K562 (cell line): ENCODE measurements at regions not wholly inside any gene's neighbourhood (a gene's known extent, or its start where the extent isn't known, plus 50 kb on each side); places are given as distances from the start of the nearest gene placed in this dataset.
A peak's percentile ranks its signal among the peaks of the same experiment; 100 is the strongest.

Experiments
- ATAC-seq: fragments of 200-7000 bp; cut with Tn5 transposase; 3 replicates; pipeline ENCODE4 v1.9.1; 2020; ENCODE audit warnings: moderate library complexity
- BruUV-seq: library from RNA; stranded (reverse); fragments of 400-500 nt; replicated peaks from 2 replicates; lab custom pipeline; 2021; lab: Mats Ljungman, UMichigan
- CTCF ChIA-PET: fragments of 300-600 bp; formaldehyde crosslinking; extraction: SDS; loops from one replicate; lab custom pipeline; 2021; ENCODE audit warnings: low intra/inter-chr PET ratio; lab: Yijun Ruan, JAX
- POLR2A ChIA-PET: fragments of 300-600, 350-650 bp; sonication (Branson Sonifier 250); formaldehyde crosslinking; extraction: SDS; loops from one replicate; lab custom pipeline; 2021; ENCODE audit warnings: antibody characterized with exemption, inconsistent platforms; lab: Yijun Ruan, JAX
- DNase-seq, 4 experiments: peaks; one replicate each; pipeline versions ENCODE4 v3.0.0 to v3.0.0-alpha.2; 2011 to 2018; ENCODE audit warnings: low spot score in 3 of 4, mixed read lengths in 3 of 4; ENCODE audit errors: extremely low read depth in 1 of 4
- FAIRE-seq: peaks from 2 replicates; lab custom pipeline; 2011; peaks lifted over from hg19 to GRCh38; lab: Jason Lieb, UNC
- H2AFZ ChIP-seq: 2 replicates; pipeline ENCODE4 v1.6.0; 2011; ENCODE audit warnings: low read depth, low read length, control low read depth, inconsistent platforms
- H3K27ac ChIP-seq: fragments of 200-600 bp; 3 replicates; pipeline ENCODE4 v1.8.0; 2011; ENCODE audit warnings: low read depth, mild to moderate bottlenecking, control low read depth, inconsistent platforms, low read length, moderate library complexity, mixed read lengths; ENCODE audit errors: extremely low read depth
- H3K27me3 ChIP-seq, 2 experiments: fragments of 300-600 bp in 1 of 2; 2 replicates in 1 of 2; 3 replicates in 1 of 2; pipeline versions ENCODE4 v1.6.0 to v1.8.0; 2011; ENCODE audit warnings: inconsistent platforms in 2 of 2, low read length in 2 of 2, mild to moderate bottlenecking in 1 of 2, mixed read lengths in 1 of 2, moderate library complexity in 1 of 2; ENCODE audit not compliant: control insufficient read depth in 2 of 2, insufficient read depth in 2 of 2
- H3K36me3 ChIP-seq: fragments of 300-600 bp; 3 replicates; pipeline ENCODE4 v1.8.0; 2011; ENCODE audit warnings: mild to moderate bottlenecking, low read length, inconsistent platforms; ENCODE audit not compliant: control insufficient read depth, insufficient read depth
- H3K4me1 ChIP-seq, 2 experiments: fragments of 200-600 bp in 1 of 2; replicated peaks in 1 of 2; 2 replicates in 1 of 2; 3 replicates in 1 of 2; pipeline versions ENCODE4 v1.5.1 to v1.8.0; 2011; ENCODE audit warnings: inconsistent platforms in 2 of 2, low read length in 2 of 2, mild to moderate bottlenecking in 1 of 2, mixed read lengths in 1 of 2, moderate library complexity in 1 of 2; ENCODE audit not compliant: control insufficient read depth in 2 of 2, insufficient read depth in 2 of 2
- H3K4me2 ChIP-seq: 2 replicates; pipeline ENCODE4 v1.6.1; 2011; ENCODE audit warnings: low read length, control low read depth, inconsistent platforms, mixed read lengths; ENCODE audit not compliant: insufficient read depth
- H3K4me3 ChIP-seq: fragments of 200-600 bp; sonication (generic), shearing (Covaris generic); 2 replicates; pipeline ENCODE4 v1.5.1; 2016; ENCODE audit warnings: control low read depth, inconsistent platforms
- H3K79me2 ChIP-seq: fragments of 200-600 bp; 3 replicates; pipeline ENCODE4 v1.8.0; 2011; ENCODE audit warnings: low read length, inconsistent platforms; ENCODE audit not compliant: control insufficient read depth, insufficient read depth
- H3K9ac ChIP-seq, 2 experiments: 2 replicates each; pipeline versions ENCODE4 v1.6.0 to v1.6.1; 2011; ENCODE audit warnings: low read depth in 2 of 2, low read length in 2 of 2, control low read depth in 1 of 2, inconsistent platforms in 1 of 2, mild to moderate bottlenecking in 1 of 2, mixed read lengths in 1 of 2; ENCODE audit not compliant: insufficient read depth in 1 of 2
- H3K9me1 ChIP-seq: one replicate; pipeline ENCODE4 v1.6.0; 2011; ENCODE audit warnings: inconsistent platforms, mild to moderate bottlenecking, low read length, moderate library complexity; ENCODE audit not compliant: control insufficient read depth, insufficient read depth
- H3K9me3 ChIP-seq: replicated peaks from 2 replicates; pipeline ENCODE4 v1.5.1; 2011; ENCODE audit warnings: low read depth, low read length, inconsistent platforms; ENCODE audit not compliant: control insufficient read depth, insufficient read depth
- H4K20me1 ChIP-seq: replicated peaks from 2 replicates; pipeline ENCODE4 v1.6.1; 2011; ENCODE audit warnings: low read length, inconsistent platforms, mixed read lengths; ENCODE audit not compliant: control insufficient read depth, insufficient read depth
- CBX1 ChIP-seq: sonication (generic); IDR thresholded peaks from 2 replicates; pipeline ENCODE4 v1.6.1; 2016; ENCODE audit warnings: antibody characterized with exemption, low read depth, mild to moderate bottlenecking
- CTCF ChIP-seq, 3 experiments: IDR thresholded peaks in 2 of 3; conservative IDR thresholded peaks in 1 of 3; 2 replicates each; pipeline ENCODE4 v1.5.1; 2011 to 2012; ENCODE audit warnings: low read length in 3 of 3, mild to moderate bottlenecking in 3 of 3, control low read depth in 2 of 3, improper control_type of control experiment in 1 of 3, inconsistent platforms in 1 of 3, low read depth in 1 of 3, mixed read lengths in 1 of 3, moderate library complexity in 1 of 3; ENCODE audit not compliant: insufficient read depth in 2 of 3
- FOXK1 ChIP-seq: sonication (generic); formaldehyde crosslinking; IDR thresholded peaks from 2 replicates; pipeline ENCODE4 v1.8.0; 2022; ENCODE audit warnings: missing genetic modification reagents, mild to moderate bottlenecking, borderline replicate concordance
- LEF1 ChIP-seq: fragments of 450-650 bp; IDR thresholded peaks from 2 replicates; pipeline ENCODE4 v1.6.1; 2016; ENCODE audit warnings: mild to moderate bottlenecking
- NFXL1 ChIP-seq: fragments of 450-650 bp; formaldehyde crosslinking; IDR thresholded peaks from 2 replicates; pipeline ENCODE4 v1.4.0; 2021; ENCODE audit warnings: mild to moderate bottlenecking
- PHF20 ChIP-seq: fragments of 450-650 bp; IDR thresholded peaks from 2 replicates; pipeline ENCODE4 v1.6.1; 2018; ENCODE audit not compliant: partially characterized antibody
- PTRF ChIP-seq: fragments of 450-650 bp; IDR thresholded peaks from 2 replicates; pipeline ENCODE4 v1.6.1; 2016; ENCODE audit warnings: mild to moderate bottlenecking, missing genetic modification characterization, missing compliant biosample characterization
- TCF3 ChIP-seq: sonication (generic); formaldehyde crosslinking; IDR thresholded peaks from 2 replicates; pipeline ENCODE4 v1.4.0; 2020; ENCODE audit warnings: mild to moderate bottlenecking, missing genetic modification reagents
- THAP12 ChIP-seq: fragments of 250-450 bp; sonication (Bioruptor Pico); IDR thresholded peaks from 2 replicates; pipeline ENCODE4 v1.9.0; 2021; ENCODE audit warnings: mild to moderate bottlenecking, inconsistent platforms
- U2AF2 ChIP-seq: fragments of 200-400 bp; formaldehyde crosslinking; optimal IDR thresholded peaks from 2 replicates; pipeline ENCODE3; 2017; ENCODE audit warnings: low read depth, mild to moderate bottlenecking, low read length
- ZBTB8A ChIP-seq: fragments of 450-650 bp; IDR thresholded peaks from 2 replicates; pipeline ENCODE4 v1.6.1; 2018; ENCODE audit warnings: mild to moderate bottlenecking, moderate library complexity; ENCODE audit not compliant: partially characterized antibody
- ZNF707 ChIP-seq: fragments of 250-450 bp; sonication (Bioruptor Pico); conservative IDR thresholded peaks from 2 replicates; pipeline ENCODE4 v1.8.0; 2022; ENCODE audit warnings: inconsistent platforms, mild to moderate bottlenecking, moderate library complexity
- WGBS: fragments of 100-300 bp; shearing (Covaris generic); methylation state at CpG from one replicate; pipeline ENCODE4 v1.1.6; 2016; ENCODE audit warnings: low coverage, mixed read lengths; ENCODE audit not compliant: insufficient coverage; ENCODE audit errors: missing lambda C conversion rate; 5-methylcytosine and 5-hydroxymethylcytosine counted together
- in situ Hi-C: fragments of 300-500 bp; cut with MboI; formaldehyde crosslinking; loops from 4 replicates; pipeline ENCODE4 v1.15.0; 2018; ENCODE audit warnings: inconsistent platforms, mixed read lengths
- intact Hi-C: fragments of 100-400 bp; cut with micrococcal nuclease; formaldehyde crosslinking; loops from 2 replicates; pipeline ENCODE4 v1.14.2; 2022

GRCh38 chr1:91575909-91576519, 75.4 kb downstream of the CDC7 start:
- H3K36me3 ChIP-seq = no peaks in the 10 kb centered on the region
- no peaks in the 10 kb centered on the region for H3K79me2 ChIP-seq
- no peak for ATAC-seq
- in situ Hi-C loops (no loop called here), intact Hi-C loops (no loop called here)
- 51% methylated on average over 4 of the region's 4 CpGs for WGBS
- no peak for FAIRE-seq
- no peaks in the 10 kb centered on the region for H4K20me1 ChIP-seq
- H3K9me1 ChIP-seq = no peaks in the 10 kb centered on the region
- DNase-seq = no peak
- H3K27me3 ChIP-seq = no peaks in the 10 kb centered on the region
- peaks cover 0 to 12% of the 10 kb centered on the region in 2 experiments; a peak in 2 of 5 replicates for H3K4me1 ChIP-seq
- no TSS peak for BruUV-seq
- no peak overlapping the region for H3K27ac ChIP-seq
- no peak overlapping the region for H3K9ac ChIP-seq
- no peaks in the 10 kb centered on the region for H3K9me3 ChIP-seq
- H3K4me3 ChIP-seq = no peak overlapping the region
- peak overlapping the region; percentile 54; the same call in 1 of the 2 replicates for H2AFZ ChIP-seq
- ChIA-PET CTCF (no interaction called here), POLR2A (interaction anchor here (1.1 to 1.4 kb wide), 5 partner anchors 10 to 16 kb away, joined by 3 to 5 read pairs (median 3); no protein-coding TSS in a partner anchor)
- no peak overlapping the region for H3K4me2 ChIP-seq
- no peak for TF ChIP-seq NFXL1 (CRISPR knock-in tag)
- no peak for TF ChIP-seq TCF3
- TF ChIP-seq THAP12 (CRISPR knock-in tag) = no peak
- no peak for TF ChIP-seq PTRF (tag)
- TF ChIP-seq ZNF707 = no peak
- TF ChIP-seq ZBTB8A = no peak
- TF ChIP-seq CTCF (IDR thresholded peaks at IDR 0.05 in 2 of 3, conservative IDR thresholded peaks at IDR 0.05 in 1 of 3; ENCODE audit: insufficient read depth in 2 of 3, low read depth in 1 of 3, low read length in 3 of 3) = no peak
- no peak for TF ChIP-seq FOXK1 (CRISPR knock-in tag)
- TF ChIP-seq PHF20 = no peak
- TF ChIP-seq U2AF2 = no peak
- TF ChIP-seq CBX1 = no peak
- TF ChIP-seq LEF1 = no peak
